Frontal cortex (tissue), 3 donors: ENCODE measurements at regions not wholly inside any gene's neighbourhood (a gene's known extent, or its start where the extent isn't known, plus 50 kb on each side); places are given as distances from the start of the nearest gene placed in this dataset.

ENCODE experiments used
- DNase-seq, 2 donors: peaks; one replicate each; pipeline ENCODE4 v3.0.0; 2012; ENCODE audit warnings: low spot score in 2 of 2
- FAIRE-seq: peaks from 2 replicates; lab custom pipeline; 2012; peaks lifted over from hg19 to GRCh38; lab: Jason Lieb, UNC
- donor health status: control.
- donor health status: control.
- donor health status: control.

DNA sequence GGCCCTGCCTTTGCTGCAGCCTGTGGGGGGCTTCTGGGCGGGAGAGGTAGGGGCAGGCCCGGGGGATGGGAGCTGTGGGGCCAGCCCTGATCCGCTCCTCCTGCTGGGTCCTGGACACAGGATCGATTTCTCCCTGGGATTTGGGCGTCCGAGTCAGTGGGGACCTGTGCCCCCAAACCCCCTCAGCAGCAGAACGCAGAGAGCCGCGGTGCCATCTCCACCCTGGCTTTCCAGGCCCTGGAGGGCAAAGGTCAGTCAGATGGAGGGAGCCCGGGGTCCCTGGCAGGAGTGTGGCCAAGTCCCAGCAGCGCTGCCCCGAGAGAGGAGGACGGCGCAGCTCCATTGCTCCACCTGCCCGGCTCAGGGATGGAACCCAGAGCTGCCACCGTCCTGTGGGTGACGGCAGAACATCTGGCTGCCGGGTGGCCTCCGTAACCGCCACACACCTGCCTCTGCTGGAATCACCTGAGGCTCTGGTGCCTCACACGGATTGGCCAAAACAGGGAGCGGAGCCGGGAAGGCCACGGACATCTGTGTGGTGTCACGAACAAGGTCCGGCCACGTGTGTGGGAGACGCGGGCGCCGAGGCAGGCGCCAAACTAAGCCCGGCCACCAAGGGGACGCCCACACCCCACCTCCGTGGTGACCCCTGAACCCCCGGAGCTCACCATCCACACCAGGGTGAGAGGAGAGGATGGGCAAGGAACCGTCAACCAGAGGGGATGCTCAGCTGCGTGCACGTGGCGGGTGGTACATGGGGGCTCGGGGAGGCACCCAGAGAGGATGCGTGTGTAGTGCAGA is 80.3 kb upstream of the FBRSL1 start:
- DNase-seq (no peak), FAIRE-seq (no peak)

DNA sequence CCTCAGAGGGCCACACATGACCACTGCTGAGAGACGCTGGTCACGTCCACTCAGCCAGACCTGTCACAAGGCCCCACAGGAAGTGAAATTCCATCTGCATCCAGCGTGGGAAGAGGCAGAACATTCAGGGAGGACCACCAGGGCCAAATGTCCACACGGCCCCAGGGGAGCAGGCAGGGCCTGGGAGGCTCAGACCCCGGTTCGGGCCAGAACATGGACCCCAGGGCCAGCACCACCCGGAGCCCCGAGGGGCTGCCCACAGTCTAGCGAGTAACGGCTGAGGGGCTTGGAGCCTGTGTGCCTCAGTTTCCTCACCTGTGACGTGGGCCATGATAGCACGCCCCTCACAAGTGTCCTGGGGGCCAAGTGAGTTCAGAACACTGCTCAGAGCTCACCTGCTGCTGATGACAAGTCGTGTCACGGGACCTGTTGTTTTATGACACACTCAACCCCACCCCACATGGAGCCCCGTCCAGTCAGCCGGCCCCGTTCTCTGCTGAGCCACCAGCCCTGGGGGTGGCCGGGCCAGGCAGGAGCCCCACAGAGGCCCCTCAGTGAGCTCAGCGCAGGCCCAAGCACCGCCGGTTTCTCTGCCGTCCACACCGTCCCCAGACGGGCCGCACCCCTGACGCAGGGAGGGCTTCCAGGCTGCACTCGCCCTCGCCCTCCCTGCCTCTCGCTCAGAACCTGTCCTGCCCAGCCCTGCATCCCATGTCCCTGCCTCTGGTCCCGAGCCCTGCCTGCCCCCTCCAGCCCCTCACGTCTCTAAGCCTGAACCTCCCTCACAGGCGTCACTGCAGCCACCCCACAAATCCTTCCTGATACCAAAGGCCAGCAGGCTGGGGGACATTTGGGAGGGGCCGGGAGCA is 79.5 kb upstream of the GALNT9 start:
- no peak for DNase-seq
- FAIRE-seq, result no peak

DNA sequence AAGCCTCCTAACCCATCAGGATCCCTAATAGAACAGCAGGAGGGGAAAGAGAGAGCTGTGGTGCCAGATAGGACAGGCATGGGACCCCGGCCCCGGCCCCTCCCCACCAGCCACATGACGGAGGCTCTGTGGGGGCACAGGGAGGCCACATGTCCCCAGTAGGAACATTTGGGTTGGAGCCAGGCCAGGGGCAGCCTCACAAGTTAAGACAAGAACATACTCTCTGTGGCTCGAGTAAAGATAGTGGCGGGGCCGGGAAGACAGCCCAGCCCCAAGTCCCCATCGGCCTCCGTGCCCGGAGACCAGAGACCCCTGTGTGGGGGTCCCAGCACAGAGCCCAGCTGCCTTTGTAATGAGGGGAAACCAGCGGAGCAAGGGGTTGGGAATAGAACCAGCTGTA is 78.6 kb upstream of the GALNT9 start:
- FAIRE-seq (no peak), DNase-seq (no peak)

DNA sequence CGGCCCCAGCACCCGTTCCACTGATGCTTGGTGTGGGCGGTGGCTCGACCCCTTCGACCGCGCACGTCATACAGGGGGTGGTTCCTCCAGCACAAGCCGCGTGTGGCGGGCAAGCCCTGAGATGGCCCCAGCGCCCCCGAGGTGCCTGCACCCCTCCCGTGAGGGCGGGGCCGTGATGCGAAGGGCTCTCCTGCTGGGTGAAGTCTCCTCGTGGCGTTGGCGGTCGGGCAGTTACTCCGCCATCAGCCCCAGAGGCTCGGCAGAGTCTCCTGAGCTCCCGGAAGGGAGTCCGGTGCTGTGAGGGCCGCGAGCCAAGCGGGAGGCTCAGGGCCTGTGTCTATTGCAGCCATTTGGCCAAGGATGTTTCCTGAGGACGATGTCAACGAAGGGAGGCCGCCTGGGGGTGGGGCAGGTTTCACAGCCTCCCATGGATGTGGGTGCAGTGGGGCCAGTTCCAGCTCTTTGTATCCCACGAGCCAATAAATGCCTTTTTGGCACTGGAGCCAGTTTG is 78.1 kb upstream of the GALNT9 start:
- DNase-seq, result no peak
- FAIRE-seq, result no peak

DNA sequence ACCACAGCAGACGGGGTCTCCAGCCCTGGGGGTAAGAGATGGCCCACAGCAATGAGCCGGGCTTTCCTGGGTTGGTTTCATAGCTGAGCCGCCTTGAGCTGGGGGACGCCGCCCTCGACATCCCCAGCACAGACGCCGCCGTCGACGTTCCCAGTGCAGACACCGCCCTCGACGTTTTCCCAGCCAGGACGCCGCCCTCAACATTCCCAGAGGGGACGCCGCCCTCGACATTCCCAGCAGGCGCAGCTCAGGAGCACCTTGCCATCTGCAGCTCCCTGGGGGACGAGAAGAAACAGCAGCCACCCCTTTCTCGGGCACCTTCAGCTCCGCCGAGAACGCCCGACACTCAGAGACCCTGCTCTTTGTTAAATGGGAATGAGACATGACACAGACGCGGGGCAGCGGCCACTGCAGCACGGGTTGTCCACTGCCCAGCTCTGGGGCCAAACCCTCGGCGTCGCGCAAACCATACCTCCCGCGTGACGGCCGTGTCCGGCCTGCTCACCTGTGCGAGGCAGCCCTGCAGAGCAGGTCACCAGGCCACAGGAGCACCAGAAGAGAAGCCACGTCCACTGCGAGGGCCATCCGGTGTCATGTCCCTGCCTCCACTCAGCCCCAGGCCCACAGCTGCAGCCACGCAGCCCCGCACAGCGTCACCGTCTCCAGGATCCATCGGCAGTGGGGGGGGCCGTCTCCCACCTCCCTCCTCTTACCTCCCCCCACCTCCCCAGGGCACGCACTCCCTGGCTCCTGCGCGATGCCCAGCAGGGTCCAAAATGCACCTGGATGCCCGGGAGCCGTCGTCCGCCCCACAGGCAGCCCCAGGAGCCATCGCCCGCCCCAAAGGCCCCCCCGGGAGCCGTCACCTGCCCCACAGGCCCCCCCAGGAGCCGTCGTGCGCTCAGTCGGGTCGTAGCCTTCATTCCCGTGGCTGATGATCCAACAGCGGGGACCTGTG is 77.4 kb upstream of the GALNT9 start:
- FAIRE-seq (no peak), DNase-seq (no peak)

DNA sequence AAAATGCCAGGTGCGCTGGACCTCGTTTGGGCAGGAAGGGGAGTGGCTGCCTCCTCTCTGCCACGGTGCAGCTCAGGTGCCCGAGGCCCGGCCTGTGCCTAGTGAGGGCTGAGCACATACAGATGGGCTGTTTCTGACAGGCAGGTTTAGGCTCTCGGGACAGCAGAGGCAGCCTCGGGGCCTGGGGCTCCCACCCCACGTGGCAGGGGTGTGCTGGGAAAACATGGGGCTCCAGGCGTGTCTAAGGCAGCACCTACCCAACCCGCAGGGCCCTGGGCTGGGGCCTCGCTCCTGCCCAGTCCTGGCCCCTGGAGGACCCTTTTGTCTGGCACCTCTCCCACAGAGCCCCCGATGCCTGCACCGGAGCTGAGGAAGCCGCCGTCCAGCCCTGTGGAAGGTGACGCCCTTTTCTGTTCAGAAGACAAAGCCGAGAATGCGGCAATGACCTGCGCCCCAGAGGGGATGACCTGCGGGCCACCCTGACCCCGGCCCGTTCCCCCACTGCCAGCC is 76.4 kb upstream of the GALNT9 start:
- DNase-seq, result no peak
- no peak for FAIRE-seq

DNA sequence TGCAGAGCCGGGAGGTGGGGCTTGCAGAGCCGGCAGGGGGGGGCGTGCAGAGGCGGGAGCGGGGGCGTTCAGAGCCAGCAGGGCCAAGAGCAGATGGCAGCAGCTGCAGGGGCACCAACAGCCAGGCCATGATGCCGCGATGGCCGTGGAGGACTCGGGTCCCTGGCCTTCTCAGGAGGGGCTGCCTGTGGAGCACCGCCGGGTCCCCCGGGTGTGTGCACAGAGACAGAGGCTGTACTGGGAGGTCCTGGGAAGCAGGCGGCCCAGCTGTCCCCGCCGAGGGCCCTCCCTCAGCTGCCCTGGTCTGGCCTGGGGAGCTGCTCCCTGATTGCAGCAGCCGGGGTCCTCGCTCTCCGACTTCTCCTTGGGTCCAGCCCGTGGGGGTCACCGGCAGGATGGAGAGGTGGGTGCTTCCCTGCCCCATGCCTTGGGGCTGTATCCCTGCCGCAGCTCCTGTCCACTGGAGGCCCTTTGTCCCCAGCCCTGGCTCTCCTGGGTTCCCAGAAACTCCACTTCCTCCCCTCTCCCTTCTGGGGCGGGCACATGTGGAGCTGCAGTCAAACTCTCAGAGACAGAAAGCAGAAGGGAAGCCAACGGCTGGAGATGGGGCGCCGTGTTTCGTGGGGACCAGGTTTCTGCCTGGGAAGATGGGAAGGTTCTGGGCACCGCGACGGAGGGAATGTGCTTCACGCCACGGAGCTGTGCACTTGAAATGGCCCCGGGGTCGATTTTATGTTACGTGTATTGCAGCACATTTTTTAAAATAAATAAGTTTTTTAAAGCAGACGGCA is 75.8 kb upstream of the GALNT9 start:
- no peak for DNase-seq
- no peak for FAIRE-seq

DNA sequence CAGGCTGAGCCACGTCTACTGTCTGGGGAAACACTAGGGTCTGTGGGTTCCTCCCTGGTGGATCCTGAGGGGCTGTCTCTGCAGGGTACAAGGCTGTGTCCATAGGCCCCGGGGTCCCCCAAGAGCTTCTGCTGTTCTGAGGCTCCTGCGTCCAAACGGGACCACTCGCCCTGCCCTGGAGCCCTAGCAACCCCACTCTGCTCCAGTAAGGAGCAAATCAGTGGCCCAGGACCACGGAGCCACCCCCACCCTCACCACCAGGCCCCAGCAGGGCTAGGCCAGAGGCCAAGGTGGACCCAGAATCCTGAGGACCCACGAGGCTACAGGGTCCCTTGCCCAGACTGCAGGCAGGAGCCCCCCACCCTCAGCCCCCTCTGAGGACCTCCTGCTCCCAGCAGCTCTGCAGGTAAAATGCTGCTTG is 75.1 kb upstream of the GALNT9 start:
- DNase-seq (no peak), FAIRE-seq (no peak)

DNA sequence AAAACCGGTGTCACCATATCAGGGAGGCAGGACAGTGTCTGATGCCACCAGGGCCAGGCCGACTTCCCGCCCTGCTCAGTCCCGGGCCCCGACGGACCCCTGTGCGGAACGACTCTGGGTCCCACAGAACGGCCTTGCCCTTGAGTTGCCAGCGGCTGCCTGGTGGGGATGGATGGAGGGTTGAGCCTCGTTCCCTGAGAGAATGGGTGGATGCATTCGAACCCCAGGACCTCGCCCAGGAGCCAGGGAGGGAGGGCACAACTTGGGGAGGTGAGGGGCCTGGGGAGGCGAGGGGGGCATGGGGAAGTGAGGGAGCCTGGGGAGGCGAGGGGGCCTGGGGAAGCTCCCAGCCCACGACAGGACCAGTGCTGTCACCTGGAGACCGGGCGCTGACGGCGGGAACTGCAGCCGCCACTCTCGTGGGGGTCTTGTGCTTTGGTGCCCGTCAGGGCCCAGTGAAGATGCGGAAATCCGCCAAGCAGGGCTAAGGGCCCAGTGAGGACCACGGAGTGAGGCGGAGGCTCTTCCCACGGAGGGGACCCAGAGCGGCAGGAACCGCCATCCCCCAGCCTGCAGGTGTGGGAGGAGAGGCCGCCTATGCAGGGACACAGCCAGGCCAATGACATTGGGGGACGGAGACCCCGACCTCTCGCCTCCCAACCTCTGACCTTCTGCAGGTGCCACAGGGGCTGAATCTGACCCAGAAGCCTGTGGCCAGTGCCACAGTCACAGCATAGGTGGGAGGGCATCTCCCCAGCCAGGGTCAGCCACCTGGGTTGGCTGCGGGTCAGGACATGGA is 74.4 kb upstream of the GALNT9 start:
- FAIRE-seq, result no peak
- no peak for DNase-seq

DNA sequence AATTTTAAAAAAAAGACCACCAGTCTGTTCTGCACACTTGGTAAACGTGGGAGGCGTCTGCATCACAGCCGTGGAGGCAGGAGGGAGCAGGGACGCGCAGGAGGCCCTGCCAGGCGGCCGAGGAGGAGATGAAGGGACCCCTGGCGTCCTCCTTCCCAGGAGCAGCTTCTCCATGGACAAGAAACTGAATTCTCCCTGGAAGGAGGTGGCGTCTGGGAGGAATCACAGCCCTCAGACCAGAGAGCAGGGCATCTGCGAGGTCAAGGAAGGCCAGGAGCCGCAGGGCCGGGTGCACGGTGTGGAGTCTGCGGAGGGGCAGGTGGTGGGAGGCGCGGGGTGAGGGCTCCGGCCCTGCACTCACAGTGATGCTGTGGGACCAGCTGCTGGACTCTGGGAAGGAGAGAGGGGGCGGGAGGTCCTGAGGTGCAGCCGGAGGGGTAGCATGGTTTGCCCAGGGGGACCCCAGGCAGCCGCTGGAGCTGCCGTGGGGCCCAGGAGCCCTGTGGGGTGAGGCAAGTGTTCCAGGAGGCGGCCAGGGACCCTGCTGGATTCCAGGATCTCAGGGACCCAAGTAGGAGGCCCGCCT is 73.5 kb upstream of the GALNT9 start:
- DNase-seq (no peak), FAIRE-seq (no peak)

DNA sequence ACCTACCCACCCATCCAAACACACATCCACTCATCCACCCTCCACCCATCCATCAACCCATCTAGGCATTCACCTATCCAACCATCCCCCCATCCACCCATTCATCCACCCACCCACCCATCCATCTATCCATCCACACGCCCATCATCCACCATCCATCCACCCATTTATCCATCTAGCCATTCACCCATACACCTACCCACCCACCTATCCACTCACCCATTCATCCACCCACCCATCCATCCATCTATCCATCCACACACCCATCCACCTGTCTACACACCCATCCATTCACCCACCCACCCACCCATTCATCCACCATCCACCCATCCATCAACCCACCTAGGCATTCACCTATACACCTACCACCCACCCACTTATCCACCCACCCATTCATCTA is 72.6 kb upstream of the GALNT9 start:
- DNase-seq, result no peak
- FAIRE-seq, result no peak

DNA sequence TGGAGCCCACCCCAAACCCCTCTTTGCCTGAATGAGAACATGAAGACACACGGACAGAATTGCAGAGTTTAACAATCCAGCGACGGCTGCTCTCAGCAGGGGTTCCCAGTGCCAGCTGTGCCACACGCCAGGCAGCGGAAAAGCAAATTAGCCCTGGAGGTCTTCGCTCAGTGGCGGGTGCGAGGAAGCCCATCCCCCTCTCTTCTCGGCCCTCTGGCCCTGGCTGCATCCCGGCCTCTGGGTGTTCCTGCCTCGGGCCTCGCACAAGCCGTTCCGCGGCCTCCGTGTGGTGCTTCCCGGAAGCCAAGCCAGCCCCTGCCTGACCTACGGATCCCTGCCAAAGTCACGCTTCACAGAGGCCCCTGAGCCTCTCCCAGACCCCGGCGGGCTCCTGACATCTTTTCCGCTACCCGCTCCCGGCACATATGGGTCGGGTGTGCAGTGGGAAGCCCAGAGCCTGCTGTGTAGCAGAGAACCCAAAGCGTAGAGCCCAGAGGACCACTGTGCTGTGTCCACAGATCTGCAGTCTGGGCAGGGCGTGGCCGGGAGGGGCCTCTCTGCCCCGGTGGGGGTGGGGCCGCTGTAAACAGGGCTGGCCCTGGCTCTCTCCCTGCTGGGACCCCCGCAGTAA is 70.7 kb upstream of the GALNT9 start:
- FAIRE-seq, result no peak
- DNase-seq, result no peak

DNA sequence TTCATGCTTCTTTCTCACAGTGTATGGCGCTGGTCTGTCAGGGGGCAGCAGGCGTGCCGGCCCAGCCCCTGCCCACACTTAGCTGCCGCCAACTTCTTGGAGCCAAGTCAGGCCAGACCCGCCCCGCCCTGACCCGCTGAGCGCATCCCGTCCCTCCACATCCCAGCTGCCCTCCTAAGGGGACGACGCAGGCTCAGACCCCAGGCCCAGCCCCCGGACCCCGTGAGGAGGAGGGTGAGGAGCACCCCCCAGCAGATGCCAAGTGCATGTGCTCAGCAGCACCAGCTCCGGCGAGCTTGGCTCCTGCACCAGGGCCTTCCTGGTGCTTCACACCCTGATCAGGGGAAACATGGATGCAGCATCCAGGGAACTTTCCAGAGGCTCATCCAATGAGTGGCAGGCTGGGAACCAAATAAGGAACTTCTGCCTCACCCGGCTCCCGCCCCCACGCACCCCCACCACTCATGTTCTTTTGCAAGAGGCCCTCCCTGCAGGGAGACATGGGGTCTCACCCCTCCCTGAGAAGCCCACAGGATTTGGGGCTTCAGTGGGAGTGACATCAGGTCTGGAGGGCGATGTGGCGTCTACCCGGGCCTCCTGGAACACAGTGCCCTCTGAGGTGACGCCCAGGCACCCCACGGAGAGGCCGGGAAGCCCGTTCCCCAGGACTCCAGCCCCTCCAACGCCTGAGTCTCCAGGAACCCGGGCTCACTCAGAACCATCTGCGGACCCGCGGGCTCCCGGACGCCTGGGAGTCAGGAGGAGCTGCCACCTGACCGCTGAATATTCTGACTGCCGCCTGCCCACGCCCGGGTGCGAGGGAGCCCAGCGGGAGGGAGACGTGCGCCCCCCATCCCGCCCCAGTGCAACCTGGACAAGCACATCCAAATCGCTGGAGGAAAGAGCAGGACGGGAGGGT is 70.0 kb upstream of the GALNT9 start:
- FAIRE-seq, result no peak
- no peak for DNase-seq

DNA sequence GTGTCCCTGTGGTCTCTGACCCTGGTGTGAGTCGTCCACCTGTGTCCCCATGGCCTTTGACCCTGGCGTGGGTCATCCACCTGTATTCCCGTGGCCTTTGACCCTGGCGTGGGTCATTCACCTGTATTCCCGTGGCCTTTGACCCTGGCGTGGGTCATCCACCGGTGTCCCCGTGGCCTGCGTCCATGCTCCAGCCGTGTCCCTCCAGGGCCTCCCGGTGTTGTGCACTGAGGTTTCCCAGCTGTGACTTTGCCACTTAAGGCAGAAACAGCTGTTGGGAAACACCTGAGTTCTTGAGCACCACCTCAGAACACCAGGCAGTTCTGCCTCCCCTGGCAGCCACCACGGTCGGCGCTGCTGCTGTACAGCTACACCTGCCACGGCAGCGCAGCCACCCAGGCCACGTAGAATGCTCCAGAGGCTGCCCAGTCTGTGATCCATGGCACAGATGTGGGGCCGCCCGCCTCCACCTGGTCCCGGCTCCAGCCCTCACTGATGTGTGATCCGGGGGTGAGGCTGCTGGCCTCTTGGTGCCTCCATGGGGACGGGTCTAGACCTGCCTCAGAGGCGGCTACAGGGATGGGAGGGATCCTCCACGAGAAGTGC is 69.1 kb upstream of the GALNT9 start:
- no peak for DNase-seq
- no peak for FAIRE-seq

DNA sequence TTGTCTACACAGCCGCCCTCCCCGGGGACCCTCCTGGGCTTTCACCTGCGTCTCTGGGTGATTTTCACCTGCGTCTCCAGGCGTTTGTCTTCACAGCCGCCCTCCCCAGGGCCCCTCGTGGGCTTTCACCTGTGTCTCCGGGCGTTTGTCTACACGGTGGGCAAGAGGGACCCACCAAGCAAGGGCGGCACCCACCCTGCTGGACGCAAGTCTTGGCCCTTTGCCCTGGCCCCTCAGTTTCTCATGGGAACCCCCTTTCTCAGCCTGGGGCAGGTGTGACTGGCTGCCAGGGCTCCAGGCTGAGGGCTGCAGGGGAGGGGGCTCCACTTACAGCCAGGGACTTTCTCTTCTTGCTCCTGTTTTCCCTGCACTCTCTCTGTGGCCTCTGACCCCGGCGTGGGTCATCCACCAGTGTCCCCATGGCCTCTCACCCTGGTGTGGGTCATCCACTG is 68.6 kb upstream of the GALNT9 start:
- DNase-seq, result no peak
- FAIRE-seq, result no peak
